GM19372 (cell line): ENCODE measurements at regions not wholly inside any gene's neighbourhood (a gene's known extent, or its start where the extent isn't known, plus 50 kb on each side); places are given as distances from the start of the nearest gene placed in this dataset.
"Not testable (repeated sequence)": the region's sequence is repeated elsewhere in the genome, so short reads cannot be mapped to it uniquely, and the experiment has no call there.

Source experiments
- ATAC-seq: cut with Tn5 transposase; IDR thresholded peaks from one replicate; pipeline ENCODE4 v1.9.1; 2021; ENCODE audit warnings: mild to moderate bottlenecking, low read depth, moderate library complexity; ENCODE audit not compliant: unreplicated experiment

DNA sequence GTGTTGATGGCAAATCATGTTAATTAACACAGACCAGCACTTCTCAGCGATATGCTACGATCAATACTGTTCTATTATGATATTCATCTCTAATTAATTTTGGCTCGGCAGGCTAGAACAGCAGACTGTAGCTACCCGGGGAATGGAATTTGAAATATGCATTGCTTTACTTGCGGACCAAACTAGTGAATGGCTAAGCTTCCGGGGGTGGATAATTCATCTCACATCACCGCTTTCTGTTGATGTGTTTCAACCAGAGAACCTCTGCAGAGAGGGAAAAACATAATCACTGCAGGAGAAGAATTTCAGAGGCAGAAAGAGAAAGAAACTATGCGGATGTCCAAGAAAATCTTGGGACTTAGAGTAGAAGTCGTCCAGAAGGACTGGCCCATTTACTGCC, 490.9 kb downstream of the STK39 start:
- ATAC-seq, result no peak

GRCh38 chr2:167753142-167753541, 494.3 kb downstream of the STK39 start:
- no peak for ATAC-seq

GRCh38 chr2:167752734-167753133, 494.7 kb downstream of the STK39 start:
- no peak for ATAC-seq

- ATAC-seq, result no peak
These were observed 496.7 kb downstream of the STK39 start for GRCh38 chr2:167750675-167751074.

- no peak for ATAC-seq
These were observed 497.7 kb downstream of the STK39 start for GRCh38 chr2:167749660-167750059.

DNA sequence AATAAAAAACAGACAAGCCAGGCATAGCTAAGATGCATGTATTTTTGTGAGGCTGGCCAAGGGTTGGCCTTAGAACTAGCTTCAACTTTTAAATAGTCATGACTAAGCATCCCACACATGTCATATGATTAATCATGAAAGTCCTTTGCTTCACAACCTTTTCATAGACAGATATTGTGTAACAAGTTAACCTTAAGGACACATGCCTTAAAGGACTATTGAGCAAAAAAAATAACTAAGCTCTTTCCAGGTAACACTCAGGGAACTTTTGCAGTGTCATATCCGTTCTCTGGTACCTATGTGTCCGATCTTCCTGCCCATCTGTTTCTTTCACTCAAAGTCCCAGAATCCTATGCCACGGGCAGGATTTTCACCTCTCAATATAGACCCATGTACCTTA, 498.4 kb downstream of the STK39 start:
- no peak for ATAC-seq

DNA sequence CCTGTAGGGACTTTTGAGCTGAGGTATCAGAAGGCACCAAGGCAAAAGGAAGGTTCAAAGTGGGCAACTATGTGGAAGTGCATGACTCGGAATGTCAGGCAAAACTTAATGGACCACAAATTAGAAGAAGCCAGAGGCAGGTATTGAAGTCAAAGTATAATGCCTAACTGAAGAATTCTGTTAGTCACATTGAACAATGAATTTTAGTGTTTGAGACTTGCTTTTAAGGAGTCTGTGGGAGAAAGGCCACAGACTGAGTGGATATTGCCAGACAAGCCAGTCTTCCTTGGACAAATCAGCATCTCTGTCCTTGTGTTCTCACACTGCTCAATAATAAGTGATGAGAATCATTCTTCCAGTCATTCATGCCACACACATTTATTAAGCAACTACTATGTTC, 498.9 kb downstream of the STK39 start:
- ATAC-seq, result no peak

DNA sequence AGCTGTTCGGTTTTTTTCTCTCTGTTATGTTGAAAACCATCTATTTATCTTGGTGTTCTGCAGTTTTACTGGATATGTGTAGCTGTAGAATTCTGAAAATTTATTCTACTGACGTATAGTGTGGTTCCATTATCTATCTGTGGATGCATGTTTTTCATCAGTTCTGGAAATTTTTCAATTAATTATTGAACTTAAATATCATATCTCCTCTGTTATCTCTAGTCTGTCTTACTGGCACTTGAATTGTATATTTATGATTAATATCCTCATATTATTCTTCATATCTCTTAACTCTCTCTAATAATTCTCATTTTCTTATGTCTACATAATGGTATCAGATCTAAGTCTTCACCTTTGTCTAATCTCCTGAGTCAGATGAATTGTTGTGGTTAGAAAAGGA, 501.7 kb downstream of the STK39 start:
- no peak for ATAC-seq

- ATAC-seq, result not testable (repeated sequence)
These were observed 507.5 kb downstream of the STK39 start for GRCh38 chr2:167739921-167740320.

DNA sequence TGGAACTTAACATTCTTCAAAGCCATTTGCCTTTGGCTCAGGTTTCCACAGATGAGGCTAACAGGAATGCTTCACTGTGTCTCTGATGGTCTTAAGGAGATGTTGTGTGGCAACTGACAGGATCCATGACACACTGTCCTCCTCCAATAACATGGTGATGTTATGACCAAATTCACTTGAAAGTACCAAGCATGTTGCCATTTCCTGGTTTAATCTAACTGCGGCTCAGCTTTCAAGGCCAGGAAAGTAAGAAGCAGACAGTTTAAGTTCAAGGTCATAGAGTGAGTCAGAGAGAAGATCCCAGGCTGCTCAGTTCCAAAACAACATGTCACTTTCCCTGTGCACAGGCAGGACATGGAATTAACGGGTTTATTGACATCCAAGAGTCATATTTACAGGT, 513.6 kb downstream of the STK39 start:
- no peak for ATAC-seq

GRCh38 chr2:167732326-167732725, 515.1 kb downstream of the STK39 start:
- ATAC-seq, result no peak

DNA sequence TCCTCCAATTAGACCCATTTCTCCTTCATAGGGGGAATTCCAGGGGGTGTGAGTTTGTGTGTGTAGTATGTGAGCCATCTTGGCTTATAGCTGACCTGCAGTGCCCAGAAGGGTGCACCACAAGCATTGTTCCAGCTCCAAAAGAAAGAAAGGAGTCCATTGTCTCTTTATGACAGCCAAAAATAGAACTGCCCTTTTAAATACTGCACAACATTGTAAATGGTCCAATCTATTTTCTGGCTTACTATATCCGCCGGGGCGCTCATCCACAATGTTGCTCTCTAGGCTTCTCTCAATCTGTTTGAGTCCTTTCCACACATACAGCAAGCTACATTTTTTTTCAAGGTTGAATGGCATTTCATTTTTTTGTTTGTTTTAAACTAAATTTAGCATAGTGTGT, 517.5 kb downstream of the STK39 start:
- ATAC-seq, result no peak

DNA sequence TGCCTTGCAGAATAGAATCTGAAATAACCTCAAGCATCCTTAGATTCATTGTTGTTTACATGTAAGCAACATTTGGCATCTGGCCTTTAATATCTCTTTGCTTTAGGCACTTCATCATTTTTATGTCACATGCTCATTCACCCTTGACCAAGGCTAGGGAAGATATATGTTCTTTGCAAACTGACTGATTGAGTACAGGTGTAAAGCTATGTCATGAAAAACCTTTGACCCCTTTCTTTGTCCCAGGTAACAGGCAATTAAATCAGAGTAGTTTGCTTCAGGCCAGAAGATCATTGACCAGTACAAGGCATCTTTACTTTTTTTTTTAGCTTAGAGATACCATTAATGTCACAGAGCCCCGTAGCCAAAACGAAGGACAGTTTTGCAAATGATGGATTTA, 520.6 kb downstream of the STK39 start:
- ATAC-seq, result no peak

DNA sequence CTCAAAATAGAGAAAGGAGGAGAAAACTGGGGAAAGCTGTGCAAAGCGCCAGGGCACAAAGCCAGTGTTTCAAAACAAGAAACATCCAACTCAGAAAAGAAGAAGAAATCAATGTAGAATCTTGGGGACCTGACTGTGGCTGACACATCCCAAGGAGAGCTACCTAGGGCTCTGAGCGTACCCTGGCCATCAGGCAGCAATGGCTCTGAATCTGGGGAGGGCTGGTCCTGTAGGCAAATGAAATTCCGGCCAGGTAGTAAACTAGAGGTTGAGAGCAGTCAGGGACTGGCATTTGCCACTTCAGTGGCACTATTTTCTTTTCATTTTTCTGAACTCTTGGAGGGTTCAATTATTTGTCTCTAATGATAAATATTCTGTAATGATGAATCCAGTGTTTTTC, 525.8 kb downstream of the STK39 start:
- no peak for ATAC-seq

- no peak for ATAC-seq
These were observed 528.0 kb downstream of the STK39 start for GRCh38 chr2:167719410-167719809.

GRCh38 chr2:167718560-167718959, 528.8 kb downstream of the STK39 start:
- ATAC-seq, result no peak

DNA sequence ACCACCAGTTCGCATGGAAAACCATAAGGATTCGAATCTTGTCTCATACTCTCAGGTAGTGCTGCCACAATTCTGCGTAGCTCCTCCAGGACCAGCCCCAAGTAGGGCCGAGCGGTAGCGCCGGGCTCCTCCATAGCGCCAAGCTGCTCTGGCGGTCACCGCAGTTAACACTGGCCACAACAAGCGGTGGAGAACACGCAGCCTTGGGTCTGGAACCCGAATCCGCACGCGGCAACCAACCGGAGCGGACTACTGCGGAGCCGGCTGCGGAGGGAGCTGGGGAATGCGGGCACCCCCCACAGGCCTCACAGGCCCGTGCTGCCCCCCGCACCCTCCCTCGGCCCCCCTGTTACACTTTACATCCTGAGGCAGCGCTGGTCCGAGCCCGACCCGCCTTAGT, 531.5 kb downstream of the STK39 start:
- no peak for ATAC-seq

GRCh38 chr2:167715498-167715897, 531.9 kb downstream of the STK39 start:
- not testable (repeated sequence) for ATAC-seq

GRCh38 chr2:167712275-167712674, 535.1 kb downstream of the STK39 start:
- ATAC-seq, result no peak

- no peak for ATAC-seq
These were observed 538.4 kb downstream of the STK39 start for GRCh38 chr2:167708998-167709397.

DNA sequence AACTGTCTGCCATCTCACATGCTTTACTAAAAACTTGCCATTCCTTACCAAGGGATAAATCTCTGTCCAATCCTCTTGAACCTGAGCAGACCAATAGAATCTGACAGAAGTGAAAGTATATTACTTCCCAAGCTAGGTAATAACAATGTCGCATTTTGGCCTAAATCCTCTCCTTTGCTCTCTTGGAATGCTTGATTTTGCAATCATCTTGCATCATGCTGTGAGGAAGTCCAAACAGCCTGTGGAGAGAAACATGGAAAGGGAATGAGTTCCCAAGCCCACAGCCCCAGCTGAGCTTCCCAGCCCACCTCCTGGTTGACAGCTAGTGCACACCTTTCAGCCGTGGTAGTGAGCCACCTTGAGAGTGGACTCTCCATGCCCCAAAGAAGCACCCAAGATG, 540.6 kb downstream of the STK39 start:
- no peak for ATAC-seq

DNA sequence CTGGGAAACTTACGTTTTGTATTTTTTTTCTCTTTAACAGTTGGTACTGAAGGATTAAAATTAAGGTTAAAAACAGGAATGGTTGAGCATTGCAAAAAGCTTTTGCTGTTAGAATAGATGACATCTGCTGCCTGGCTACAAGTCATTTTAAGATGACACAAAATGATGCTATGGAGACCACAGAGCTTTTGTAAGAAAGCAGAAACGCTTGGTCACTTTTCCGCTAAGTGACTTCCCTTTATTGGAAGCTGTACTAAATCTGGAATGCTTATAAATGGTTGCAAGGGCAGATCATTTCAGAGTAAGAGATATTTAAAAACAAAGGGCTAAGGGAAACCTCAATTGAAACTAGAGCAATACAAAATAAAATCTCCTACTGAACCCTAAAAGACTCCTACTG, 544.0 kb downstream of the STK39 start:
- ATAC-seq, result no peak

GRCh38 chr2:167702227-167702626, 545.2 kb downstream of the STK39 start:
- no peak for ATAC-seq
